ENCODE measurements at regions not wholly inside any gene's neighbourhood (a gene's known extent, or its start where the extent isn't known, plus 50 kb on each side); places are given as distances from the start of the nearest gene placed in this dataset.

DNA sequence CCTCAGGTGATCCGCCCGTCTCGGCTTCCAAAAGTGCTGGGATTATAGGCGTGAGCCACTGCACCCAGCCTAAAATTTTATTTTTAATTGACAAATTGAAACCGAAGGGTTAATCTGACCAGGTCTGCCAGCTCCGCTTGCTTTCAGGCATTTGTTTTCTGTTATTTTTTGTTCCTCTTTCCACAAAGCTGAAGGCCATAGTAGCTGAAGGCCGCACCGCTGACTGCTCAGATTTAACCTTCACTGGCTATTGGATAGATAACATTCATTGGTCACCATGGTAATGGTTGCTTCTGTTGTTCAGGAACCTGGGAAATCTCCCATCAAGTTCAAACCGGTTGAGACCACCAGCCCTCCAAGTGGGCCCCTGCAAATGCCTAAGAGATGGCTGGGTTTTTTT lies 124.5 kb upstream of the USP29 start:
- H3K9me3 ChIP-seq (ENCODE audit: control insufficient read depth, insufficient read depth, low read depth, low read length) = peaks cover 41% of the 10 kb centered on the region
- no peaks in the 10 kb centered on the region for H3K36me3 ChIP-seq (ENCODE audit: control insufficient read depth, insufficient read depth, low read length)
- no peak overlapping the region for H3K27ac ChIP-seq (ENCODE audit: low read depth, low read length)
- H3K27me3 ChIP-seq (ENCODE audit: control insufficient read depth, insufficient read depth, low read length) = no peaks in the 10 kb centered on the region; the same call in 1 of the 2 replicates
- H3K4me1 ChIP-seq (ENCODE audit: control insufficient read depth, insufficient read depth, low read length) = no peaks in the 10 kb centered on the region
- H3K9ac ChIP-seq (ENCODE audit: low read length) = no peak overlapping the region
- no peak overlapping the region for H3K4me3 ChIP-seq (ENCODE audit: low read depth, low read length)

DNA sequence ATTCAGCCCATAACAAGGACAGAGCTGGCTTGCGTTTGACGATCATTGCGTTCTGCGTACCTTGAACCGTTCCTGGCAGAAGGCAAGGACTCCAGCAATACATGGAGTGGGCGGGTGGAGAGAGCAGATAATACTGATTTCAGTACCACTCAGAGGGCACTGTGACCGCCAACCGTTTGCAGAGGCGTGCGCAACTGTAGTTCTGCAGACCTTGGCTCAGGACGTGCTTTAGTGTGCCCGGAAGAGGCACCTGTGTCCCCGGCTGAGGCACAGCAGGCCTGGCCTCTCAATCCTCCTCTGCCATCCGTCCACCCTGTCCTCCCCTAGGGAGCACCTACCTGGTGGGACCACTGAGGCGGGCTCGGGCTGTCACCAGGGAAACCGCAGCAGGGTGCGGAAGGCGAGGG lies 117.6 kb upstream of the USP29 start:
- H3K27ac ChIP-seq (ENCODE audit: low read depth, low read length) = no peak overlapping the region
- no peaks in the 10 kb centered on the region; the same call in 1 of the 2 replicates for H3K27me3 ChIP-seq (ENCODE audit: control insufficient read depth, insufficient read depth, low read length)
- H3K36me3 ChIP-seq (ENCODE audit: control insufficient read depth, insufficient read depth, low read length) = no peaks in the 10 kb centered on the region
- H3K9ac ChIP-seq (ENCODE audit: low read length) = no peak overlapping the region
- H3K4me1 ChIP-seq (ENCODE audit: control insufficient read depth, insufficient read depth, low read length) = no peaks in the 10 kb centered on the region
- H3K9me3 ChIP-seq (ENCODE audit: control insufficient read depth, insufficient read depth, low read depth, low read length) = peaks cover 38% of the 10 kb centered on the region
- no peak overlapping the region for H3K4me3 ChIP-seq (ENCODE audit: low read depth, low read length)

DNA sequence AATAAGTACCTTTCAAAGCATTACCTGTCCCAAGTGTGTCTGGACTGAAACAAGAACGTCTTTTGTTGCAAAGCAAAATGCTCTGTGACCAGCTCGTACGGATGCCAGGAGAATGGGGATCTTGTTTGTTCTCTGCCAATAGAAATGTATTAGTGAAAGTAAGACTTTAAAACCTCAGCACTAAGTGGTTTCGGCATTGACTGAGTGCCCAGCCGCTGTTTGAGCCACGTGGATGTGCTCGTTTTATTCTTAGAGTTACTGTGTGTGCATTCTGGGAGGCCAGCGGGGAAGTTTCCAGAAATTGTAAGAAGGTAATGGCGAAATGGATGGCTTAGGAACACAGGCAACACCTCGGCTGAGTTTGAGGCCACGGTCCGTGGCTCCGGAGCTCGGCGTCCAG lies 117.1 kb upstream of the USP29 start:
- Histone ChIP-seq H3K4me1 (ENCODE audit: control insufficient read depth, insufficient read depth, low read length) (no peaks in the 10 kb centered on the region), H3K27ac (ENCODE audit: low read depth, low read length) (no peak overlapping the region), H3K4me3 (ENCODE audit: low read depth, low read length) (no peak overlapping the region), H3K36me3 (ENCODE audit: control insufficient read depth, insufficient read depth, low read length) (no peaks in the 10 kb centered on the region), H3K9me3 (ENCODE audit: control insufficient read depth, insufficient read depth, low read depth, low read length) (peaks cover 43% of the 10 kb centered on the region), H3K27me3 (ENCODE audit: control insufficient read depth, insufficient read depth, low read length) (no peaks in the 10 kb centered on the region; the same call in 1 of the 2 replicates), H3K9ac (ENCODE audit: low read length) (no peak overlapping the region)

DNA sequence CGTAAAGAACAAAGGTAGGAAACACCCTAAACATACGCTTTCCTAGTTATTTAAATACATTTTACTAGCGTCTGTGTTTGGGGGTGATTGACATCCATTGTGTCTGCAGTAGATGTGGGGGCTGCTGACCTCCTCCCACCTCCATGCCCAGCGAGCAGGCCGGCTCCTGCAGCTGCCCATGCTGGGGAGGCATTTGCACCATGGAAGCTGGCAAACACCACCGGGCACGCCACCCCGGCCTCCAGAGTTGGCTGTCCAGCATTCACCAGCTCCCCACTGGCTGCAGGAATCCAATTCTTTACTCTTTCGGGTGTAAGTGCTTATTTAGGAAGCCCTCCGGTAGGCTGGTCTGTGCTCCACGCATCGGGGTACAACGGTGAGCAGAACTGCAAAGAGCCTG lies 115.4 kb upstream of the USP29 start:
- Histone ChIP-seq H3K27ac (ENCODE audit: low read depth, low read length) (no peak overlapping the region), H3K9ac (ENCODE audit: low read length) (no peak overlapping the region), H3K4me1 (ENCODE audit: control insufficient read depth, insufficient read depth, low read length) (no peaks in the 10 kb centered on the region), H3K27me3 (ENCODE audit: control insufficient read depth, insufficient read depth, low read length) (peaks cover 3% of the 10 kb centered on the region; the same call in 1 of the 2 replicates), H3K9me3 (ENCODE audit: control insufficient read depth, insufficient read depth, low read depth, low read length) (peaks cover 57% of the 10 kb centered on the region), H3K36me3 (ENCODE audit: control insufficient read depth, insufficient read depth, low read length) (no peaks in the 10 kb centered on the region), H3K4me3 (ENCODE audit: low read depth, low read length) (no peak overlapping the region)

DNA sequence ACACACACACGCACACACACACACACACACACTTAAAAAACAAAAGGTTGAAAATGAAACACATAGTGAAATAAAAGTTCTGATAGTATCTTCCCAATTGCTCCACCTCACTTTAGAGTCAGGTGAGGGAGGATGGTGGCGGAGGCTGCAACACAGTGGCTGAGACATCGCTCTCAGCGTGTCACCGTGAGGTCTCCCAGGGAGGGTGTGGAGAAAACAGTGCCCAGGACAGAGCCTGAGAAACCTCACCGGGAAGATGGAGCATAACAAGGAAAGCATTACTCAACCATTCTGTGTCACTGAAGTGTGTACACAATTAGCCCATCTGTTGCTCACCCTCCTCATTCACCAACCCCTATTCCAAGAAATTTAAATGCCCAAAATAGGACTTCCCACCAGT lies 111.4 kb upstream of the USP29 start:
- H3K27ac ChIP-seq (ENCODE audit: low read depth, low read length) = no peak overlapping the region
- H3K27me3 ChIP-seq (ENCODE audit: control insufficient read depth, insufficient read depth, low read length) = peaks cover 3% of the 10 kb centered on the region
- H3K9ac ChIP-seq (ENCODE audit: low read length) = no peak overlapping the region
- H3K4me1 ChIP-seq (ENCODE audit: control insufficient read depth, insufficient read depth, low read length) = no peaks in the 10 kb centered on the region
- H3K4me3 ChIP-seq (ENCODE audit: low read depth, low read length) = no peak overlapping the region
- H3K9me3 ChIP-seq (ENCODE audit: control insufficient read depth, insufficient read depth, low read depth, low read length) = peaks cover 63% of the 10 kb centered on the region; the same call in 1 of the 2 replicates
- no peaks in the 10 kb centered on the region for H3K36me3 ChIP-seq (ENCODE audit: control insufficient read depth, insufficient read depth, low read length)

DNA sequence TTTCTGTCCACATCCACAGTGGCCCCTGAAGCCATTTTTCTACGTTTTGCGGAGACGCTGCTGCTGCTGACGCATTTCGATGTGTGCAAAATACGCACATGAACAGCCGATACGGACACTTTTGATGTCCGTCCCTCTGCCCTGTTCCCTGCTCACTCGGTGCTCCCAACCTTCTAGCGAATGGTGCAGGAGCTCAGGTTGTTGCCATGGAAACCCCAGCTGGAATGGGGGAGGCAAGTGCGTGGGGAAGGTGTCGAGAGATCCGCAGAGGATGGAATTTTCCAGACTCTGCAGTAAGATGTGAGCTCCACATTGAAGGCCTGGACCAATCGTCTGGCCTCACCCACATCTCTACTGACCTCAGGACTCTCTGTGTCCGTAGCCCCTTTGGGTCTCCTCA lies 109.2 kb upstream of the USP29 start:
- Histone ChIP-seq H3K4me1 (ENCODE audit: control insufficient read depth, insufficient read depth, low read length) (no peaks in the 10 kb centered on the region), H3K27ac (ENCODE audit: low read depth, low read length) (no peak overlapping the region), H3K27me3 (ENCODE audit: control insufficient read depth, insufficient read depth, low read length) (peaks cover 3% of the 10 kb centered on the region), H3K4me3 (ENCODE audit: low read depth, low read length) (no peak overlapping the region), H3K36me3 (ENCODE audit: control insufficient read depth, insufficient read depth, low read length) (no peaks in the 10 kb centered on the region), H3K9me3 (ENCODE audit: control insufficient read depth, insufficient read depth, low read depth, low read length) (peaks cover 66% of the 10 kb centered on the region; the same call in 1 of the 2 replicates), H3K9ac (ENCODE audit: low read length) (no peak overlapping the region)

DNA sequence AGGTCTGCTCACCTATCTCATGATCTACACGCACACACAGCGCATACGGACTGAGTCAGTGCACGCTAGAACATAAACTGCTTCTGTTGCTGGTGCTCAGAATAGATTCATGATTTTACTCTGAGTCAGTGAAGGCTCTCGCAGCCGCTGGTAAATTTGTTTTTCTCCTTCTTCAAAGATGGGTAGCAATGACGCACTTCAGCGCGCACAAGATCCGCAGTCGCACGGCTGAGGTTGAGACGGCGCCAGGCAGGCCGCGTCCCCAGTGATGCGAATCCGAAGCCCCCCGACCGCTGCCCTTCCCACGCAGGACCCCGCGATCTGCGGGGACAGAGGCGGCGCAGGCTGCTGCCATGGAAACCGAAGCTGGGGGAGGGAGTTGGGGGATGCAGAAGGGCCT lies 103.7 kb upstream of the USP29 start:
- H3K27ac ChIP-seq (ENCODE audit: low read depth, low read length) = no peak overlapping the region
- H3K4me1 ChIP-seq (ENCODE audit: control insufficient read depth, insufficient read depth, low read length) = no peaks in the 10 kb centered on the region
- H3K9ac ChIP-seq (ENCODE audit: low read length) = no peak overlapping the region
- no peaks in the 10 kb centered on the region for H3K36me3 ChIP-seq (ENCODE audit: control insufficient read depth, insufficient read depth, low read length)
- peaks cover 56% of the 10 kb centered on the region for H3K9me3 ChIP-seq (ENCODE audit: control insufficient read depth, insufficient read depth, low read depth, low read length)
- no peaks in the 10 kb centered on the region; the same call in 1 of the 2 replicates for H3K27me3 ChIP-seq (ENCODE audit: control insufficient read depth, insufficient read depth, low read length)
- H3K4me3 ChIP-seq (ENCODE audit: low read depth, low read length) = no peak overlapping the region

DNA sequence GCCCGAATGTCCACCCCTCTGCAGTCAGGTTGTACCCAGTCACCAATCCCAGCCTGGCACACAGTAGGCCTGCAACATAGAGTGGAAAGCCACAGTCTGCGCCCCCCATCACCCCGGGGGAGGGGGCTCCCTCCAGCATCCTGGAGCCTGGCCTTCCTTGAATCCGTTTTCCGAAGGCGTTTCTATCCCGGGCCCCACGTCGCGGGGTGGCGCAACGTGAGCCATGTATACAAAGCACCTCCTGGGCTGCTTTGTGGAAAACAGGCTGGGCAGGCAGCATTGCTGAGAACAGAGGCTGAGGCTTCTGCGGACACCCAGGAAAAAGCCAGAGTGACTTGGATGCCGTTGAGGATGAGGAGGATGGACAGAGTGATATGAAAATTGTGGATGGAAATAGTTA lies 103.3 kb upstream of the USP29 start:
- H3K36me3 ChIP-seq (ENCODE audit: control insufficient read depth, insufficient read depth, low read length) = no peaks in the 10 kb centered on the region
- peaks cover 60% of the 10 kb centered on the region for H3K9me3 ChIP-seq (ENCODE audit: control insufficient read depth, insufficient read depth, low read depth, low read length)

DNA sequence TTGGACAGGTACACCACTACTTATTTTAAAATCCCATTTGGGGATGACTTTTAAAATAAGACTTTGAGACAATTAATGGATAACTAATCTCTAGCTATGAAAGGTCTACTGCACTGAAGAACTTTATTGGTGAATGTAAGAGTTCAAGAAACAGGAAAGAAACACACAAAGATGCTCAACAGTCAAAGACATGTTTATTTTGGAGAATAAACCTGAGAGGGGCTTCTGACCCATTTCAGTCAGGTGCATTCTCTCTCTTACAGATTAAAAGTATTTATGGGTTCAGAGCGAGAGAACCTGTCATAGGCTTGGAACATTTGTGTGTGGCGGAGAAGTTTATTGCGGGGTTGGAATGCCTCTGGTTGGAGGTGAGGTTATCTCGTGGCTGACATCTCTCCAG lies 94.3 kb upstream of the USP29 start:
- Histone ChIP-seq H3K4me1 (ENCODE audit: control insufficient read depth, insufficient read depth, low read length) (no peaks in the 10 kb centered on the region), H3K9ac (ENCODE audit: low read length) (no peak overlapping the region), H3K27ac (ENCODE audit: low read depth, low read length) (no peak overlapping the region), H3K4me3 (ENCODE audit: low read depth, low read length) (no peak overlapping the region), H3K36me3 (ENCODE audit: control insufficient read depth, insufficient read depth, low read length) (no peaks in the 10 kb centered on the region), H3K27me3 (ENCODE audit: control insufficient read depth, insufficient read depth, low read length) (no peaks in the 10 kb centered on the region; the same call in 1 of the 2 replicates), H3K9me3 (ENCODE audit: control insufficient read depth, insufficient read depth, low read depth, low read length) (peaks cover 59% of the 10 kb centered on the region; the same call in 1 of the 2 replicates)

More for the DNA sequence above, 103.3 kb upstream of the USP29 start:
- Histone ChIP-seq H3K4me1 (ENCODE audit: control insufficient read depth, insufficient read depth, low read length) (no peaks in the 10 kb centered on the region), H3K4me3 (ENCODE audit: low read depth, low read length) (no peak overlapping the region), H3K27me3 (ENCODE audit: control insufficient read depth, insufficient read depth, low read length) (no peaks in the 10 kb centered on the region; the same call in 1 of the 2 replicates), H3K9ac (ENCODE audit: low read length) (no peak overlapping the region), H3K27ac (ENCODE audit: low read depth, low read length) (no peak overlapping the region)

DNA sequence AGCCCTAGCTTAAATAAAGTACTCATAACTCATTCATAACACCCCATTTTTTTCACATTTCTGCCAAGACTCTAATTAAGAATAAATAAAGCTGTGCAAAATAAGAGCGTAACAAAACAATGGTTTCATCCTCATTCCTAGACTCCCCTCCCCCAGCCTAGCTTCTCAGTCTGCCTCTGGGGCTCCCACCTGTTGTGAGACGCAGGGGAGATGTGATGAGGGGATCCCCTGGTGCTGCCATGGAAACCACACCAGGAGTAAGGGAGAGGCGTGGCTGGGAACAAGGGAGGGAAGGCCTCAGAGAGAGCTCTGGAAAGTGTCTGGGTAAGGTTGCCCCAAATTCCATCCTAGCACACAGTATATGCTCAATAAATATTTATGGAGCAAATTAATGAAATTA lies 93.3 kb upstream of the USP29 start:
- no peaks in the 10 kb centered on the region for H3K4me1 ChIP-seq (ENCODE audit: control insufficient read depth, insufficient read depth, low read length)
- H3K27ac ChIP-seq (ENCODE audit: low read depth, low read length) = no peak overlapping the region
- H3K9ac ChIP-seq (ENCODE audit: low read length) = no peak overlapping the region
- no peaks in the 10 kb centered on the region for H3K36me3 ChIP-seq (ENCODE audit: control insufficient read depth, insufficient read depth, low read length)
- no peaks in the 10 kb centered on the region; the same call in 1 of the 2 replicates for H3K27me3 ChIP-seq (ENCODE audit: control insufficient read depth, insufficient read depth, low read length)
- peaks cover 61% of the 10 kb centered on the region; the same call in 1 of the 2 replicates for H3K9me3 ChIP-seq (ENCODE audit: control insufficient read depth, insufficient read depth, low read depth, low read length)
- H3K4me3 ChIP-seq (ENCODE audit: low read depth, low read length) = no peak overlapping the region

DNA sequence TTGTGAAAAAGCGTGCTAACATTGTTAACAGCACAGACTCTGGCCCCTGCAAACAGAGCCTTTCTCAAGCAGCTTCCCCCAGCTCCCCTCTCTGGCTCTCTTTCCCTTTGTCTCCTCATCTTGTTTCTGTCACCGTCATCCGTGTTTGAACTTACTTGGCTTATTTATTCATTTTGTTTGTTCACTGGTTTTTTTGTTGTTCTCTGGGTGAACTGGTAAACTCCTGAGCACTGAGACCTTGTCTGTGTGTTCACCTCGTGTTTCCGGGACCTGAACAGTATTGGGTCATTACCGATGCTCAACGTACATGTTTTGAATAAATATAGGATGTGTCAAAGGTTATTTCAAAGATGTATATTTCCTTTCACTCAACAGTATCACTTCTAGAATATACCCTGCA lies 92.4 kb upstream of the USP29 start:
- Histone ChIP-seq H3K9ac (ENCODE audit: low read length) (no peak overlapping the region), H3K4me3 (ENCODE audit: low read depth, low read length) (no peak overlapping the region), H3K4me1 (ENCODE audit: control insufficient read depth, insufficient read depth, low read length) (no peaks in the 10 kb centered on the region), H3K27ac (ENCODE audit: low read depth, low read length) (no peak overlapping the region), H3K36me3 (ENCODE audit: control insufficient read depth, insufficient read depth, low read length) (no peaks in the 10 kb centered on the region), H3K9me3 (ENCODE audit: control insufficient read depth, insufficient read depth, low read depth, low read length) (peaks cover 52% of the 10 kb centered on the region; the same call in 1 of the 2 replicates), H3K27me3 (ENCODE audit: control insufficient read depth, insufficient read depth, low read length) (no peaks in the 10 kb centered on the region; the same call in 1 of the 2 replicates)

Measured in HUES6 (cell line).